ENCODE measurements at regions not wholly inside any gene's neighbourhood (a gene's known extent, or its start where the extent isn't known, plus 50 kb on each side); places are given as distances from the start of the nearest gene placed in this dataset.

GRCh38 chr15:22240403-22240802 lies 160.1 kb downstream of the OR4M2 start:
- DNase-seq (ENCODE audit: low read depth, low spot score) (no peak), FAIRE-seq (no peak)
- no peak overlapping the region for H3K9ac ChIP-seq (ENCODE audit: control insufficient read depth, extremely low read depth, insufficient read depth, low read length)
- no peaks in the 10 kb centered on the region for H3K79me2 ChIP-seq (ENCODE audit: control insufficient read depth, insufficient read depth, low read length)
- no peak overlapping the region for H3K4me3 ChIP-seq (ENCODE audit: control insufficient read depth in 2 of 3, extremely low read depth in 1 of 3, insufficient read depth in 2 of 3, low read depth in 1 of 3, low read length in 3 of 3)
- H3K4me2 ChIP-seq (ENCODE audit: control insufficient read depth, extremely low read depth, insufficient read depth, low read depth, low read length), result no peak overlapping the region
- H3K9me1 ChIP-seq (ENCODE audit: control insufficient read depth, extremely low read depth, insufficient read depth, low read length), result no peaks in the 10 kb centered on the region
- no peak overlapping the region for H3K27ac ChIP-seq (ENCODE audit: control insufficient read depth, insufficient read depth, low read length)
- no peaks in the 10 kb centered on the region for H3K4me1 ChIP-seq (ENCODE audit: control insufficient read depth, extremely low read depth, insufficient read depth, low read length)
- no peak for TF ChIP-seq CTCF (optimal IDR thresholded peaks at IDR 0.05 in 1 of 3, IDR thresholded peaks at IDR 0.05 in 1 of 3, conservative IDR thresholded peaks at IDR 0.05 in 1 of 3; ENCODE audit: extremely low read depth in 1 of 3, insufficient read depth in 2 of 3, low read length in 3 of 3)
- no peak for TF ChIP-seq EZH2 (IDR thresholded peaks at IDR 0.05; ENCODE audit: low read length)
- H3K9me3 ChIP-seq (ENCODE audit: control insufficient read depth, low read depth, low read length), result peaks cover 50% of the 10 kb centered on the region
- H2AFZ ChIP-seq (ENCODE audit: control insufficient read depth, low read length), result no peak overlapping the region
- H3K36me3 ChIP-seq (ENCODE audit: control insufficient read depth in 2 of 2, extremely low read depth in 1 of 2, insufficient read depth in 2 of 2, low read length in 2 of 2), result no peaks in the 10 kb centered on the region
- dilution Hi-C loops (cut with MboI; ENCODE audit: extremely low pct_ligation_motif_present, low sequenced_read_pairs), result no loop called here
- no peaks in the 10 kb centered on the region for H3K27me3 ChIP-seq (ENCODE audit: control insufficient read depth, extremely low read depth, insufficient read depth, low read length)
- H4K20me1 ChIP-seq (ENCODE audit: control insufficient read depth, extremely low read depth, insufficient read depth, low read length), result no peaks in the 10 kb centered on the region

- H3K27me3 ChIP-seq (ENCODE audit: control insufficient read depth, extremely low read depth, insufficient read depth, low read length), result no peaks in the 10 kb centered on the region
- H3K4me2 ChIP-seq (ENCODE audit: control insufficient read depth, extremely low read depth, insufficient read depth, low read depth, low read length), result no peak overlapping the region
- H3K9me1 ChIP-seq (ENCODE audit: control insufficient read depth, extremely low read depth, insufficient read depth, low read length), result no peaks in the 10 kb centered on the region
- no peaks in the 10 kb centered on the region for H3K79me2 ChIP-seq (ENCODE audit: control insufficient read depth, insufficient read depth, low read length)
- no peaks in the 10 kb centered on the region for H3K36me3 ChIP-seq (ENCODE audit: control insufficient read depth in 2 of 2, extremely low read depth in 1 of 2, insufficient read depth in 2 of 2, low read length in 2 of 2)
- dilution Hi-C loops (cut with MboI; ENCODE audit: extremely low pct_ligation_motif_present, low sequenced_read_pairs), result no loop called here
- H4K20me1 ChIP-seq (ENCODE audit: control insufficient read depth, extremely low read depth, insufficient read depth, low read length), result no peaks in the 10 kb centered on the region
- no peak for FAIRE-seq
- no peak overlapping the region for H3K27ac ChIP-seq (ENCODE audit: control insufficient read depth, insufficient read depth, low read length)
- no peak for TF ChIP-seq CTCF (optimal IDR thresholded peaks at IDR 0.05 in 1 of 3, IDR thresholded peaks at IDR 0.05 in 1 of 3, conservative IDR thresholded peaks at IDR 0.05 in 1 of 3; ENCODE audit: extremely low read depth in 1 of 3, insufficient read depth in 2 of 3, low read length in 3 of 3)
- no peak for TF ChIP-seq EZH2 (IDR thresholded peaks at IDR 0.05; ENCODE audit: low read length)
- no peak for DNase-seq (ENCODE audit: low read depth, low spot score)
- no peak overlapping the region for H2AFZ ChIP-seq (ENCODE audit: control insufficient read depth, low read length)
- no peaks in the 10 kb centered on the region for H3K4me1 ChIP-seq (ENCODE audit: control insufficient read depth, extremely low read depth, insufficient read depth, low read length)
- peaks cover 48% of the 10 kb centered on the region for H3K9me3 ChIP-seq (ENCODE audit: control insufficient read depth, low read depth, low read length)
- no peak overlapping the region for H3K9ac ChIP-seq (ENCODE audit: control insufficient read depth, extremely low read depth, insufficient read depth, low read length)
- no peak overlapping the region for H3K4me3 ChIP-seq (ENCODE audit: control insufficient read depth in 2 of 3, extremely low read depth in 1 of 3, insufficient read depth in 2 of 3, low read depth in 1 of 3, low read length in 3 of 3)
These were observed 160.7 kb downstream of the OR4M2 start for GRCh38 chr15:22240986-22241385.
